GM12865 (cell line): ENCODE measurements at regions not wholly inside any gene's neighbourhood (a gene's known extent, or its start where the extent isn't known, plus 50 kb on each side); places are given as distances from the start of the nearest gene placed in this dataset.

Experiments used
- DNase-seq: peaks from one replicate; pipeline ENCODE4 v3.0.0; 2010; ENCODE audit warnings: low read depth
- H3K4me3 ChIP-seq: 2 replicates; pipeline ENCODE4 v1.5.1; 2011; ENCODE audit warnings: mild to moderate bottlenecking, low read depth, low read length, control low read depth
- CTCF ChIP-seq: IDR thresholded peaks from 2 replicates; pipeline ENCODE4 v1.5.1; 2011; ENCODE audit warnings: low read length, control low read depth, low read depth, inconsistent platforms; ENCODE audit not compliant: insufficient read depth; ENCODE audit errors: missing control alignments

- no peak overlapping the region for H3K4me3 ChIP-seq
- TF ChIP-seq CTCF, result no peak
- DNase-seq, result no peak
These were observed 625.0 kb upstream of the MIS18BP1 start for GRCh38 chr14:45877981-45878380.

GRCh38 chr14:45868863-45869262 lies 615.9 kb upstream of the MIS18BP1 start:
- peak; percentile 45 for DNase-seq
- no peak for TF ChIP-seq CTCF
- no peak overlapping the region for H3K4me3 ChIP-seq

GRCh38 chr14:45868377-45868776 lies 615.4 kb upstream of the MIS18BP1 start:
- DNase-seq, result peak; percentile 90
- TF ChIP-seq CTCF, result no peak
- H3K4me3 ChIP-seq, result no peak overlapping the region

GRCh38 chr14:45867046-45867894 lies 614.3 kb upstream of the MIS18BP1 start:
- peak; percentile 79 for DNase-seq
- H3K4me3 ChIP-seq, result peak overlapping the region; percentile 44
- no peak for TF ChIP-seq CTCF

GRCh38 chr14:45838597-45838996 lies 585.6 kb upstream of the MIS18BP1 start:
- TF ChIP-seq CTCF, result peak; percentile 5
- H3K4me3 ChIP-seq, result no peak overlapping the region
- peak; percentile 41 for DNase-seq

GRCh38 chr14:45819107-45819506 lies 566.1 kb upstream of the MIS18BP1 start:
- no peak for TF ChIP-seq CTCF
- no peak overlapping the region for H3K4me3 ChIP-seq
- no peak for DNase-seq

GRCh38 chr14:45811155-45811554 lies 558.2 kb upstream of the MIS18BP1 start:
- H3K4me3 ChIP-seq, result no peak overlapping the region
- TF ChIP-seq CTCF, result no peak
- peak; percentile 4 for DNase-seq
